ENCODE measurements at regions not wholly inside any gene's neighbourhood (a gene's known extent, or its start where the extent isn't known, plus 50 kb on each side); places are given as distances from the start of the nearest gene placed in this dataset.
"Not testable (repeated sequence)": the region's sequence is repeated elsewhere in the genome, so short reads cannot be mapped to it uniquely, and the experiment has no call there.

DNA sequence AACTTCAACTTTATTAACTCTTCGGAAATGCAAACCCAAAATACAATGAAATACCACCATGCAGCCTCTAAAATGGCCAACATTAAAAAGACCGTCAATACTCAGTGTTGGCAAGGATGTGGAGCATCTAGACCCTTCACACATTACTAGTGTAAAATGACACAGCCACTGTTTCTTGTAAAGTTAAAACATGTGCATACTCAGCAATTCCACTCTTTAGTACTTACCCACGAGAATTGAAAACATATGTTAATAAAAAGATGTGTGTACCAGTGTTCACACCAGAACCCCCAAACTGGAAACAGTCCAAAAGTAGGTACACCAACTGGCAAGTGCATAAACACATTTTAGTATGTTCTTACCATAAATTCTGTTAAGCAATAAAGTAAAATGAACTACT lies 294.7 kb downstream of the PLK2 start:
- Histone ChIP-seq H3K4me3 (no peak overlapping the region), H3K36me3 (no peaks in the 10 kb centered on the region), H3K9me3 (no peaks in the 10 kb centered on the region), H3K27ac (no peak overlapping the region), H3K27me3 (no peaks in the 10 kb centered on the region), H3K4me1 (ENCODE audit: insufficient read depth) (no peaks in the 10 kb centered on the region)
- intact Hi-C loops (cut with DNase I): no loop called here
- DNase-seq: no peak
- TF ChIP-seq, protein P1, sequence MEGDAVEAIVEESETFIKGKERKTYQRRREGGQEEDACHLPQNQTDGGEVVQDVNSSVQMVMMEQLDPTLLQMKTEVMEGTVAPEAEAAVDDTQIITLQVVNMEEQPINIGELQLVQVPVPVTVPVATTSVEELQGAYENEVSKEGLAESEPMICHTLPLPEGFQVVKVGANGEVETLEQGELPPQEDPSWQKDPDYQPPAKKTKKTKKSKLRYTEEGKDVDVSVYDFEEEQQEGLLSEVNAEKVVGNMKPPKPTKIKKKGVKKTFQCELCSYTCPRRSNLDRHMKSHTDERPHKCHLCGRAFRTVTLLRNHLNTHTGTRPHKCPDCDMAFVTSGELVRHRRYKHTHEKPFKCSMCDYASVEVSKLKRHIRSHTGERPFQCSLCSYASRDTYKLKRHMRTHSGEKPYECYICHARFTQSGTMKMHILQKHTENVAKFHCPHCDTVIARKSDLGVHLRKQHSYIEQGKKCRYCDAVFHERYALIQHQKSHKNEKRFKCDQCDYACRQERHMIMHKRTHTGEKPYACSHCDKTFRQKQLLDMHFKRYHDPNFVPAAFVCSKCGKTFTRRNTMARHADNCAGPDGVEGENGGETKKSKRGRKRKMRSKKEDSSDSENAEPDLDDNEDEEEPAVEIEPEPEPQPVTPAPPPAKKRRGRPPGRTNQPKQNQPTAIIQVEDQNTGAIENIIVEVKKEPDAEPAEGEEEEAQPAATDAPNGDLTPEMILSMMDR (IDR thresholded peaks at IDR 0.05): no peak
- TF ChIP-seq POLR2A (IDR thresholded peaks at IDR 0.05) (no peak), EP300 (IDR thresholded peaks at IDR 0.05) (no peak)
- WGBS, 3 donors: 81 to 91% (median 83%) methylated on average over 3 of the region's 3 CpGs

DNA sequence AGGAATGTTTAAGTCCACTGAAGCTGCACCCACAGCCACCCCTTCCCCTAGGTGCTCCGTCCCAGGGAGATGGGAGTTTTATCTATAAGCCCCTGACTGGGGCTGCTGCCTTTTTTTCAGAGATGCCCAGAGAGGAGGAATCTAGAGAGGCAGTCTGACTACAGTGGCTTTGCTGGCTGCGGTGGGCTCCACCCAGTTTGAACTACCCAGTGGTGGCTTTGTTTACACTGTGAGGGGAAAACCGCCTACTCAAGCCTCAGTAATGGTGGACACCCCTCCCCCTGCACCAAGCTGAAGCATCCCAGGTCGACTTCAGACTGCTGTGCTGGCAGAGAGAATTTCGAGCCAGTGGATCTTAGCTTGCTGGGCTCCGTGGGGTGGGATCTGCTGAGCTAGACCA lies 298.0 kb downstream of the PLK2 start:
- intact Hi-C loops (cut with DNase I); H3K9me3 ChIP-seq; H3K4me1 ChIP-seq (ENCODE audit: insufficient read depth); H3K27me3 ChIP-seq; DNase-seq; H3K27ac ChIP-seq; H3K36me3 ChIP-seq; H3K4me3 ChIP-seq: not testable (repeated sequence)
- WGBS, 3 donors: 88 to 93% (median 91%) methylated on average over 6 of the region's 6 CpGs

DNA sequence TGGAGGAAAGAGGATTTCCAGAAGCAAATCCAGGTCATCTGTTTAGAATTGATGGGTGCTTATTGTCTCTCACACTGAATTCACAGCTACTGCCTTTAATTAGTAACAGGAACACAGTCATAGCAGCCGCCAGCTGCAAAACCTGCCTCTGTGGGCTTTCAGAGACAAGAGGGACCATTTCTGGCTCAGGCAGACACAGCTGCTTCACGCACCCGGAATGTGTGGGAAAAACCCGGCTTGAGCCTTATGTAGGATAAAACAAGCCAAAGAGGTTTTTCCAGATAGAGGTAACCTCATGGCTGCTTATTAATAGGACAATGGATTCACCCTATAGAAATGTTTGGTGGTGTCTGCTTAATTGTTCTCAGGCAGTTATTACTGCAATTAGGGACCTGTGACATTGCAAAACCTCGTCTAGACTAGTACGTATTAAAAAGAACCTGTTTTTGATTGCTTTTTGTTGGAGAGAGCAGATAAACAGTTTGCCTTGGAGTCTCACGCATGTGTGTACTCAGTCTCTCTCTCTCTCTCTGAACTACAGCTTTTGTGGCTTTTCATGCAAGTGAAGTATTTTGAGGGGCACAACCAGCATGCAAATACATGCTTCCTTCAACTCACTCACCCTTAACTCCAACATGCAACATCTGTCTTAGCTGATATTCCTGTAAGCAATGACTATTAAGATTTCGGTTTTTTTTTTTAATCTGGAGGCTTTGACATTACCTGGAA lies 302.7 kb downstream of the PLK2 start:
- TF ChIP-seq POLR2A (IDR thresholded peaks at IDR 0.05) (no peak), EP300 (IDR thresholded peaks at IDR 0.05) (no peak)
- TF ChIP-seq, protein P1 (IDR thresholded peaks at IDR 0.05): no peak
- Histone ChIP-seq H3K4me3 (no peak overlapping the region), H3K36me3 (no peaks in the 10 kb centered on the region), H3K27me3 (no peaks in the 10 kb centered on the region), H3K9me3 (no peaks in the 10 kb centered on the region), H3K4me1 (ENCODE audit: insufficient read depth) (no peaks in the 10 kb centered on the region), H3K27ac (no peak overlapping the region)
- 26 to 43% (median 39%) methylated on average over 8 of the region's 8 CpGs for WGBS, 3 donors
- no peak for DNase-seq
- intact Hi-C loops (cut with DNase I): no loop called here

DNA sequence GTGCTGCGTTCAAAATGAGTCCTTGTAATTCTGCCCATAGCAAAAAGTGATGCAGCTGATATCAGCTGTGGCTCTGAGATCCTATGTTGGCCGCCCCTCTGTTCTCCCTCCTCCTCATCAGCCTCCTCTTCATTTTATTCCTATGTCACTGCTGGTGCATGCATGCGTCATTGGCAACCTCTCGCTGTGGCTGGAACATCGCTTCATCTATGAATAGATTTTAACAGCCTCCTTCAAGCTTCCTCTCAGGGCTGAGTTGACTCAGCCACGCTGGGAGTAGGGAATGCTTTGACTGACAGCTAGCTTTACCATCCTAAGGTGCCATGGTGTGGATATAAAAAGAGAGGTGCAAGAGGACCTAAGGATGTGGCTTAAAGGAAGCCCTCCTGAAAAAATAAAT lies 303.5 kb downstream of the PLK2 start:
- intact Hi-C loops (cut with DNase I): no loop called here
- no peak overlapping the region for H3K4me3 ChIP-seq
- no peak for DNase-seq
- no peaks in the 10 kb centered on the region for H3K4me1 ChIP-seq (ENCODE audit: insufficient read depth)
- H3K27me3 ChIP-seq: no peaks in the 10 kb centered on the region
- 85 to 91% (median 87%) methylated on average over 6 of the region's 6 CpGs for WGBS, 3 donors
- H3K36me3 ChIP-seq: no peaks in the 10 kb centered on the region
- no peak for TF ChIP-seq EP300 (IDR thresholded peaks at IDR 0.05)
- TF ChIP-seq, protein P1 (IDR thresholded peaks at IDR 0.05): no peak
- TF ChIP-seq POLR2A (IDR thresholded peaks at IDR 0.05): no peak
- no peaks in the 10 kb centered on the region for H3K9me3 ChIP-seq
- H3K27ac ChIP-seq: no peak overlapping the region

DNA sequence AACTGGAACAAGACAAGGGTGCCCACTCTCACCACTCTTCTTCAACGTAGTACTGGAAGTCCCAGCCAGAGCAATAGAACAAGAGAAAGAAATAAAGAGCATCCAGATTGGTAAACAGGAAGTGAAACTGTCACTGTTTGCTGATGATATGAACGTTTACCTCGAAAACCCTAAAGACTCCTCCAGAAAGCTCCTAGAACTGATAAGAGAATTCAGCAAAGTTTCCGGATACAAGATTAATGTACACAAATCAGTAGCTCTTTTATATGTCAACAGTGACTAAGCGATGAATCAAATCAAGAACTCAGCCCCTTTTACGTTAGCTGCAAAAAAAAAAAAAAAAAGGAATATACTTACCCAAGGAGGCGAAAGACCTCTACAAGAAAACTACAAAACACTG lies 306.6 kb downstream of the PLK2 start:
- H3K4me1 ChIP-seq (ENCODE audit: insufficient read depth): no peaks in the 10 kb centered on the region
- H3K4me3 ChIP-seq: no peak overlapping the region
- H3K27ac ChIP-seq: no peak overlapping the region
- intact Hi-C loops (cut with DNase I): no loop called here
- 81 to 85% (median 84%) methylated on average over 7 of the region's 7 CpGs for WGBS, 3 donors
- H3K36me3 ChIP-seq: no peaks in the 10 kb centered on the region
- H3K9me3 ChIP-seq: no peaks in the 10 kb centered on the region
- TF ChIP-seq EP300 (IDR thresholded peaks at IDR 0.05): no peak
- no peak for TF ChIP-seq POLR2A (IDR thresholded peaks at IDR 0.05)
- TF ChIP-seq, protein P1 (IDR thresholded peaks at IDR 0.05): no peak
- H3K27me3 ChIP-seq: no peaks in the 10 kb centered on the region
- DNase-seq: no peak

All from ovary (tissue), 7 donors.